ENCODE measurements at regions not wholly inside any gene's neighbourhood (a gene's known extent, or its start where the extent isn't known, plus 50 kb on each side); places are given as distances from the start of the nearest gene placed in this dataset.

DNA sequence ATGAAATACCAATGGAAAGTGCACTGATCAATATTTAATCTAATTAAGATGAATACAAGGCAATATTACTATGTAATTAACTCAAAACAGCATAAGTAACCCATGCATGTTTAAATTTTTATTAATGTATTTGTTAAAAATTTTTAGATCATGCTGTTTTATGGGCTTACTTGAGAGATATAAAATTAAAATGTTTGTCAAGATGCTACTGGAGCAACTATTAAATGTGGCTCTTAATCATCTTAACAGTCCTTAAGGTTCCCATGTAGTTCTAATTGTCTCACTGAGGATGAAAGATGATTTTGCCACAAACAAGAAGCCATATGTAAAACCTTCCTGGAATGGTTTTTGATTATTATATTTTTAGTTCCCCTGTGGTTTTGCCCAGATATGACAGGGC lies 897.1 kb downstream of the KCNMA1 start:
- DNase-seq (ENCODE audit: low read depth), result no peak
- TF ChIP-seq, protein P1, sequence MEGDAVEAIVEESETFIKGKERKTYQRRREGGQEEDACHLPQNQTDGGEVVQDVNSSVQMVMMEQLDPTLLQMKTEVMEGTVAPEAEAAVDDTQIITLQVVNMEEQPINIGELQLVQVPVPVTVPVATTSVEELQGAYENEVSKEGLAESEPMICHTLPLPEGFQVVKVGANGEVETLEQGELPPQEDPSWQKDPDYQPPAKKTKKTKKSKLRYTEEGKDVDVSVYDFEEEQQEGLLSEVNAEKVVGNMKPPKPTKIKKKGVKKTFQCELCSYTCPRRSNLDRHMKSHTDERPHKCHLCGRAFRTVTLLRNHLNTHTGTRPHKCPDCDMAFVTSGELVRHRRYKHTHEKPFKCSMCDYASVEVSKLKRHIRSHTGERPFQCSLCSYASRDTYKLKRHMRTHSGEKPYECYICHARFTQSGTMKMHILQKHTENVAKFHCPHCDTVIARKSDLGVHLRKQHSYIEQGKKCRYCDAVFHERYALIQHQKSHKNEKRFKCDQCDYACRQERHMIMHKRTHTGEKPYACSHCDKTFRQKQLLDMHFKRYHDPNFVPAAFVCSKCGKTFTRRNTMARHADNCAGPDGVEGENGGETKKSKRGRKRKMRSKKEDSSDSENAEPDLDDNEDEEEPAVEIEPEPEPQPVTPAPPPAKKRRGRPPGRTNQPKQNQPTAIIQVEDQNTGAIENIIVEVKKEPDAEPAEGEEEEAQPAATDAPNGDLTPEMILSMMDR (IDR thresholded peaks at IDR 0.05; ENCODE audit: insufficient read depth, low read length, severe bottlenecking), result no peak
- no peaks in the 10 kb centered on the region for H3K27me3 ChIP-seq (ENCODE audit: control insufficient read depth, insufficient read depth, low read length)
- no peak overlapping the region for H3K4me3 ChIP-seq (ENCODE audit: low read depth, low read length)
- no peaks in the 10 kb centered on the region for H3K36me3 ChIP-seq (ENCODE audit: control insufficient read depth, insufficient read depth, low read length)
- FAIRE-seq, result no peak

DNA sequence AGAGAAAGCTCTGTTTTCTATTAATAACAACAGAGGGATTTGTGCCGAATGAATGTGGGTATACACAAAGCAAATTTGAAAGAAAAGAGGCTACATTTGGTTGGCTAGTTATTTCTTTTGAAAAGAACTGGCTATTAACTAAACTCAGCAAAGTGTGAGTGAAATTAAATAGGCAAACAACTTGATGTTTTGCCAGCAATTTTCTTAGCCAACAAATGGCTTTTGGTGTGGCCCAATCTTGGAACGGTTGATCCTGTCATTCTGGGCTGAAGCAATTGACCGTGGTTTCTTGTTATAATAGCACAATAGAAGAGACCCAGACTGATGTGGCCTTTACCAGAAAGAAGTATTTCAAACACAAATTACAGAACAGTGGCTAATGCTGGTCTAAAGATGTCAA lies 898.6 kb downstream of the KCNMA1 start:
- no peaks in the 10 kb centered on the region for H3K27me3 ChIP-seq (ENCODE audit: control insufficient read depth, insufficient read depth, low read length)
- DNase-seq (ENCODE audit: low read depth) (no peak), FAIRE-seq (no peak)
- TF ChIP-seq, protein P1 (IDR thresholded peaks at IDR 0.05; ENCODE audit: insufficient read depth, low read length, severe bottlenecking), result no peak
- H3K36me3 ChIP-seq (ENCODE audit: control insufficient read depth, insufficient read depth, low read length), result no peaks in the 10 kb centered on the region
- H3K4me3 ChIP-seq (ENCODE audit: low read depth, low read length), result no peak overlapping the region

DNA sequence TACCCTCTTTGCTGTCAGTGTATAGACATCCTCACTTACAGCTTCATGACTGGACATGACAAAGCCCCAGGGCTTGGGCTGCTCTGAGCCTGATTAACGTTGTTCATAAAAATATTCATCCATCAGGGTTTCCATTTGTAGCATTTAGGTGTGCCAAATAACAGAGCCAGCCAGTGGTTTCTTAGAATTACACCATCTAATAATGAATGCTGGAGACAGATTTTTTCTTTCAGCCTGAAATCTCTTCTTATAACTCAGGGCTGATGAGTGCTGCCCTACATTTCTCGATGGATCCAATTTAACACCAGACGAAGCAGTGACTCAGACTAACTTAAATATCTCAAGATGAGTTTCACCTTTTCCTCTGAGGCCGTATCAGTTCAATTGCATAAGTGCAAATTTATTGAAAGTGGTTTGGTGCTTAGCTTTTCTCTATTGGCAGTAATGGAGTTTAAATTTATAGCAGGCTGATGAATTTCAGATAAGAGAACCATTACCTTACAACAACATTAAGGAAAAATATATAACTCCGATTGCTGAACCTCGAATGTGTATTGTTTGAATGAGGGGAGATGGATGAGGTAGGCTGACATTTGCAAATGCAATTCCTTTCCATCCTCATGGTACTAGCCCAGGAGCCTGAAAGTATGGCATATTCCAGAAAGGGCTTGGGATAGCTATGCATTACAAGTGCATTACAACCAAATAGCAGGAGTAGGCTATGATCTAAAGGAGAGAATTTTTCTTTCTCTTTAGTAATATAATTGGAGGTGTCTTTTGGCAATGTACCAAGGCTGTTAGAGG lies 900.6 kb downstream of the KCNMA1 start:
- FAIRE-seq (no peak), DNase-seq (ENCODE audit: low read depth) (no peak)
- Histone ChIP-seq H3K4me3 (ENCODE audit: low read depth, low read length) (no peak overlapping the region), H3K36me3 (ENCODE audit: control insufficient read depth, insufficient read depth, low read length) (no peaks in the 10 kb centered on the region), H3K27me3 (ENCODE audit: control insufficient read depth, insufficient read depth, low read length) (peaks cover 2% of the 10 kb centered on the region)
- TF ChIP-seq, protein P1 (IDR thresholded peaks at IDR 0.05; ENCODE audit: insufficient read depth, low read length, severe bottlenecking), result no peak

DNA sequence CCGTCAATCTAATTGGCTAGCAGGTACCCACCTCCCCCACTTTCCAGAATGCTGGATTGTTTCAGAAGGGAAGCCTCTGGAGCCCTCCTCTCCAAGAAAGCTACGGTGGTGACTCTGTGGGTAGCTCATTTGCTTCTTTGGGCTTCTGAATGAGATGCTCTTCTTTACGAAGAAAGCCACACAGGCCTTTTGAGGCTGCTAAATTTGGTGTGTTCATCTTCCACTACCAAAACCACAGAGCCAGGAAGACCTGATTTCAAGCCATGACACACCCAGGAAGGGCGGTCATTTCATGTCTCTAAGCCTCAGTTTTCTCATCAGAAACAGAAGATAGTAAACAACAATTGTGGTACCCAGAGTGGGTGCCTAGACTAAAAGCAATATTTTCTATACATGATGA lies 901.2 kb downstream of the KCNMA1 start:
- peaks cover 2% of the 10 kb centered on the region for H3K27me3 ChIP-seq (ENCODE audit: control insufficient read depth, insufficient read depth, low read length)
- no peaks in the 10 kb centered on the region for H3K36me3 ChIP-seq (ENCODE audit: control insufficient read depth, insufficient read depth, low read length)
- DNase-seq (ENCODE audit: low read depth), result no peak
- H3K4me3 ChIP-seq (ENCODE audit: low read depth, low read length), result no peak overlapping the region
- FAIRE-seq, result no peak
- TF ChIP-seq, protein P1 (IDR thresholded peaks at IDR 0.05; ENCODE audit: insufficient read depth, low read length, severe bottlenecking), result no peak

DNA sequence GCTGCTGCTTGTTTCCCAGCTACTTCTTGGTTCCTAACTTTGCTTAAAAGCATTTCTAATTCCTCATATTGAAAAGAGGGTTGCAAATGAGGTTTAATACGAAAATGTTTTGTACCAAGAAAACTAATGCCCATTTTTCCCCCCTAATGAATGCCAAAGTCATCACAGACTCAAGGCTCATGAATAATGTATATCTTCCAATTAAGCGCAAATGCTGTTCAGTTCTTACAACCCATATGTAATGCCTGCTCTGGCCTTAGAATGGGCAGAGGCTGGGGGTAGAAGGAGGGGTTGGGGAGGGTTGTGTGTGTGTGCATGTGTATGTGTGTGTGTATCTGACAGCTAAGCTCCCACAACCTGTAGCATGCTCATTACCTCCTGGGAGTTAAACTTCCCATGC lies 901.7 kb downstream of the KCNMA1 start:
- no peak for FAIRE-seq
- DNase-seq (ENCODE audit: low read depth), result no peak
- H3K27me3 ChIP-seq (ENCODE audit: control insufficient read depth, insufficient read depth, low read length), result peaks cover 2% of the 10 kb centered on the region
- TF ChIP-seq, protein P1 (IDR thresholded peaks at IDR 0.05; ENCODE audit: insufficient read depth, low read length, severe bottlenecking), result no peak
- H3K36me3 ChIP-seq (ENCODE audit: control insufficient read depth, insufficient read depth, low read length), result no peaks in the 10 kb centered on the region
- no peak overlapping the region for H3K4me3 ChIP-seq (ENCODE audit: low read depth, low read length)

All from bronchial epithelial cell (primary cell).